Natural killer cell (primary cell): ENCODE measurements at regions not wholly inside any gene's neighbourhood (a gene's known extent, or its start where the extent isn't known, plus 50 kb on each side); places are given as distances from the start of the nearest gene placed in this dataset.

ENCODE experiments used
- ATAC-seq, 3 donors: fragments of 150-1000 bp in 2 of 3; fragments of 200-7000 bp in 1 of 3; cut with Tn5 transposase; 1 replicate in 1 of 3; 2 replicates in 2 of 3; pipeline ENCODE4 v1.10.0; 2021; ENCODE audit warnings: mild to moderate bottlenecking in 2 of 3, moderate library complexity in 2 of 3
- DNase-seq, 2 donors: peaks; one replicate each; pipeline versions ENCODE4 v3.0.0 to v3.0.0-alpha.2; 2013 to 2021; ENCODE audit warnings: mixed read lengths in 1 of 2
- H3K27ac ChIP-seq: one replicate; pipeline ENCODE4 v1.5.1; 2013; ENCODE audit warnings: mild to moderate bottlenecking, low read length
- H3K27me3 ChIP-seq: one replicate; pipeline ENCODE4 v1.6.1; 2013; ENCODE audit warnings: low read length; ENCODE audit not compliant: control insufficient read depth, insufficient read depth
- H3K36me3 ChIP-seq: one replicate; pipeline ENCODE4 v1.6.1; 2013; ENCODE audit warnings: low read length; ENCODE audit not compliant: control insufficient read depth, insufficient read depth
- H3K4me1 ChIP-seq: one replicate; pipeline ENCODE4 v1.6.1; 2013; ENCODE audit warnings: low read length; ENCODE audit not compliant: control insufficient read depth, insufficient read depth
- H3K4me3 ChIP-seq: one replicate; pipeline ENCODE4 v1.5.1; 2013; ENCODE audit warnings: low read length
- H3K9me3 ChIP-seq: one replicate; pipeline ENCODE4 v1.6.1; 2013; ENCODE audit warnings: low read length; ENCODE audit not compliant: control insufficient read depth, insufficient read depth
- H3K27ac Mint-ChIP-seq, 2 donors: one replicate each; pipeline ENCODE4 v1.8.0; 2022; ENCODE audit warnings: mild to moderate bottlenecking in 2 of 2, mixed read lengths in 2 of 2, moderate library complexity in 1 of 2
- H3K27me3 Mint-ChIP-seq, 2 donors: one replicate each; pipeline ENCODE4 v1.8.0; 2022; ENCODE audit warnings: low read depth in 2 of 2, mixed read lengths in 2 of 2
- H3K36me3 Mint-ChIP-seq: one replicate; pipeline ENCODE4 v1.8.0; 2022; ENCODE audit warnings: mixed read lengths
- H3K4me1 Mint-ChIP-seq, 2 donors: one replicate each; pipeline ENCODE4 v1.8.0; 2022; ENCODE audit warnings: mixed read lengths in 2 of 2
- H3K4me3 Mint-ChIP-seq: one replicate; pipeline ENCODE4 v1.8.0; 2022; ENCODE audit warnings: mild to moderate bottlenecking, moderate library complexity, mixed read lengths
- H3K9me3 Mint-ChIP-seq, 2 donors: one replicate each; pipeline ENCODE4 v1.8.0; 2022; ENCODE audit warnings: mixed read lengths in 2 of 2
- CTCF ChIP-seq: fragments of 200-600 bp; IDR thresholded peaks from one replicate; pipeline ENCODE4 v1.8.0; 2022; ENCODE audit warnings: antibody characterized with exemption
- WGBS: methylation state at CpG from one replicate; pipeline ENCODE4 v1.1.7; 2013; ENCODE audit warnings: missing lambda C conversion rate; ENCODE audit not compliant: insufficient coverage; 5-methylcytosine and 5-hydroxymethylcytosine counted together
- intact Hi-C: fragments of 100-400 bp; cut with micrococcal nuclease; formaldehyde crosslinking; loops from one replicate; pipeline ENCODE4 v1.14.2; 2022

GRCh38 chr3:88955274-88955673 is 152.1 kb upstream of the EPHA3 start:
- Mint-ChIP-seq H3K27ac (no peak overlapping the region), H3K4me3 (no peak overlapping the region), H3K27me3 (no peaks in the 10 kb centered on the region), H3K4me1 (no peaks in the 10 kb centered on the region), H3K9me3 (peaks cover 9 to 16% of the 10 kb centered on the region in 2 donors), H3K36me3 (no peaks in the 10 kb centered on the region)
- Histone ChIP-seq H3K27me3 (no peaks in the 10 kb centered on the region), H3K9me3 (no peaks in the 10 kb centered on the region), H3K4me3 (no peak overlapping the region), H3K36me3 (no peaks in the 10 kb centered on the region), H3K4me1 (no peaks in the 10 kb centered on the region), H3K27ac (no peak overlapping the region)
- no peak for ATAC-seq
- intact Hi-C loops, result no loop called here
- 93% methylated on average over 8 of the region's 8 CpGs for WGBS
- DNase-seq, result no peak
- TF ChIP-seq CTCF, result no peak

- Mint-ChIP-seq H3K9me3 (peaks cover 9 to 21% of the 10 kb centered on the region in 2 donors), H3K27ac (no peak overlapping the region), H3K4me3 (no peak overlapping the region), H3K36me3 (no peaks in the 10 kb centered on the region), H3K27me3 (no peaks in the 10 kb centered on the region), H3K4me1 (no peaks in the 10 kb centered on the region)
- TF ChIP-seq CTCF, result no peak
- H3K4me1 ChIP-seq, result no peaks in the 10 kb centered on the region
- no peak for ATAC-seq
- peaks cover 4% of the 10 kb centered on the region for H3K9me3 ChIP-seq
- H3K4me3 ChIP-seq, result no peak overlapping the region
- WGBS, result 11% methylated on average over 1 of the region's 1 CpG
- no peak for DNase-seq
- H3K27me3 ChIP-seq, result no peaks in the 10 kb centered on the region
- H3K27ac ChIP-seq, result no peak overlapping the region
- intact Hi-C loops, result no loop called here
- H3K36me3 ChIP-seq, result no peaks in the 10 kb centered on the region
Measured at GRCh38 chr3:88957711-88958439, 149.5 kb upstream of the EPHA3 start.

- Mint-ChIP-seq H3K4me1 (no peaks in the 10 kb centered on the region), H3K4me3 (no peak overlapping the region), H3K36me3 (no peaks in the 10 kb centered on the region), H3K27ac (no peak overlapping the region), H3K9me3 (peaks cover 15 to 24% of the 10 kb centered on the region in 2 donors), H3K27me3 (no peaks in the 10 kb centered on the region)
- ATAC-seq, result no peak
- intact Hi-C loops, result no loop called here
- Histone ChIP-seq H3K4me1 (no peaks in the 10 kb centered on the region), H3K27me3 (no peaks in the 10 kb centered on the region), H3K27ac (no peak overlapping the region), H3K36me3 (no peaks in the 10 kb centered on the region), H3K9me3 (peaks cover 4% of the 10 kb centered on the region), H3K4me3 (no peak overlapping the region)
- 86% methylated on average over 2 of the region's 3 CpGs for WGBS
- no peak for DNase-seq
- TF ChIP-seq CTCF, result no peak
Measured at GRCh38 chr3:88960019-88960418, 147.4 kb upstream of the EPHA3 start.

GRCh38 chr3:88963003-88963402 is 144.4 kb upstream of the EPHA3 start:
- no peaks in the 10 kb centered on the region for H3K36me3 Mint-ChIP-seq
- H3K9me3 ChIP-seq, result peaks cover 4% of the 10 kb centered on the region

More at GRCh38 chr3:88963003-88963402, 144.4 kb upstream of the EPHA3 start:
- H3K4me1 ChIP-seq, result no peaks in the 10 kb centered on the region
- ATAC-seq (no peak), DNase-seq (no peak)
- H3K4me3 Mint-ChIP-seq, result no peak overlapping the region
- intact Hi-C loops, result no loop called here
- no peak overlapping the region for H3K27ac ChIP-seq
- no peaks in the 10 kb centered on the region for H3K36me3 ChIP-seq
- no peak overlapping the region for H3K4me3 ChIP-seq
- H3K27me3 ChIP-seq, result no peaks in the 10 kb centered on the region
- no peaks in the 10 kb centered on the region for H3K27me3 Mint-ChIP-seq
- no peaks in the 10 kb centered on the region for H3K4me1 Mint-ChIP-seq
- TF ChIP-seq CTCF, result no peak
- H3K27ac Mint-ChIP-seq, result no peak overlapping the region
- H3K9me3 Mint-ChIP-seq, result peaks cover 13 to 25% of the 10 kb centered on the region in 2 donors
